ENCODE measurements at regions not wholly inside any gene's neighbourhood (a gene's known extent, or its start where the extent isn't known, plus 50 kb on each side); places are given as distances from the start of the nearest gene placed in this dataset.

- TF ChIP-seq CTCF (IDR thresholded peaks at IDR 0.05): no peak
- no peaks in the 10 kb centered on the region for H3K4me1 Mint-ChIP-seq (ENCODE audit: low read depth)
Measured at GRCh38 chr20:6863355-6863754, 95.9 kb downstream of the BMP2 start.

GRCh38 chr20:6863798-6864201 lies 96.3 kb downstream of the BMP2 start:
- peaks cover 41% of the 10 kb centered on the region for H3K27me3 Mint-ChIP-seq (ENCODE audit: low read depth)
- no peaks in the 10 kb centered on the region for H3K9me3 Mint-ChIP-seq (ENCODE audit: low read depth)
- TF ChIP-seq CTCF (IDR thresholded peaks at IDR 0.05): no peak
- DNase-seq (ENCODE audit: low spot score): no peak
- H3K36me3 Mint-ChIP-seq (ENCODE audit: low read depth): no peaks in the 10 kb centered on the region
- H3K4me1 Mint-ChIP-seq (ENCODE audit: low read depth): no peaks in the 10 kb centered on the region
- H3K4me3 Mint-ChIP-seq (ENCODE audit: unreplicated experiment): no peak overlapping the region
- H3K27ac Mint-ChIP-seq (ENCODE audit: unreplicated experiment): no peak overlapping the region

More at GRCh38 chr20:6863355-6863754, 95.9 kb downstream of the BMP2 start:
- H3K4me3 Mint-ChIP-seq (ENCODE audit: unreplicated experiment): no peak overlapping the region
- no peaks in the 10 kb centered on the region for H3K36me3 Mint-ChIP-seq (ENCODE audit: low read depth)
- no peak overlapping the region for H3K27ac Mint-ChIP-seq (ENCODE audit: unreplicated experiment)
- no peaks in the 10 kb centered on the region for H3K9me3 Mint-ChIP-seq (ENCODE audit: low read depth)
- H3K27me3 Mint-ChIP-seq (ENCODE audit: low read depth): peaks cover 39% of the 10 kb centered on the region
- no peak for DNase-seq (ENCODE audit: low spot score)

- Mint-ChIP-seq H3K36me3 (ENCODE audit: low read depth) (no peaks in the 10 kb centered on the region), H3K27ac (ENCODE audit: unreplicated experiment) (no peak overlapping the region), H3K4me1 (ENCODE audit: low read depth) (no peaks in the 10 kb centered on the region), H3K4me3 (ENCODE audit: unreplicated experiment) (no peak overlapping the region), H3K27me3 (ENCODE audit: low read depth) (peaks cover 43% of the 10 kb centered on the region), H3K9me3 (ENCODE audit: low read depth) (no peaks in the 10 kb centered on the region)
- no peak for DNase-seq (ENCODE audit: low spot score)
- no peak for TF ChIP-seq CTCF (IDR thresholded peaks at IDR 0.05)
Measured at GRCh38 chr20:6864740-6865139, 97.3 kb downstream of the BMP2 start.

GRCh38 chr20:6866741-6867140 lies 99.3 kb downstream of the BMP2 start:
- Mint-ChIP-seq H3K9me3 (ENCODE audit: low read depth) (no peaks in the 10 kb centered on the region), H3K4me1 (ENCODE audit: low read depth) (no peaks in the 10 kb centered on the region), H3K27ac (ENCODE audit: unreplicated experiment) (no peak overlapping the region), H3K4me3 (ENCODE audit: unreplicated experiment) (no peak overlapping the region), H3K36me3 (ENCODE audit: low read depth) (no peaks in the 10 kb centered on the region), H3K27me3 (ENCODE audit: low read depth) (peaks cover 38% of the 10 kb centered on the region)
- DNase-seq (ENCODE audit: low spot score): no peak
- TF ChIP-seq CTCF (IDR thresholded peaks at IDR 0.05): no peak

- no peak overlapping the region for H3K27ac Mint-ChIP-seq (ENCODE audit: unreplicated experiment)
- H3K4me3 Mint-ChIP-seq (ENCODE audit: unreplicated experiment): no peak overlapping the region
- peaks cover 29% of the 10 kb centered on the region for H3K27me3 Mint-ChIP-seq (ENCODE audit: low read depth)
- H3K4me1 Mint-ChIP-seq (ENCODE audit: low read depth): no peaks in the 10 kb centered on the region
- no peak for DNase-seq (ENCODE audit: low spot score)
- TF ChIP-seq CTCF (IDR thresholded peaks at IDR 0.05): no peak
- no peaks in the 10 kb centered on the region for H3K36me3 Mint-ChIP-seq (ENCODE audit: low read depth)
- H3K9me3 Mint-ChIP-seq (ENCODE audit: low read depth): no peaks in the 10 kb centered on the region
Measured at GRCh38 chr20:6868861-6869260, 101.4 kb downstream of the BMP2 start.
